NCI-H345 (cell line): ENCODE measurements at regions not wholly inside any gene's neighbourhood (a gene's known extent, or its start where the extent isn't known, plus 50 kb on each side); places are given as distances from the start of the nearest gene placed in this dataset.

Source experiments
- DNase-seq: peaks from one replicate; lab custom pipeline; 2025; lab: John Stamatoyannopoulos, UW

- no peak for DNase-seq
These were observed 363.4 kb downstream of the CDH26 start for GRCh38 chr20:60321601-60322000.

DNA sequence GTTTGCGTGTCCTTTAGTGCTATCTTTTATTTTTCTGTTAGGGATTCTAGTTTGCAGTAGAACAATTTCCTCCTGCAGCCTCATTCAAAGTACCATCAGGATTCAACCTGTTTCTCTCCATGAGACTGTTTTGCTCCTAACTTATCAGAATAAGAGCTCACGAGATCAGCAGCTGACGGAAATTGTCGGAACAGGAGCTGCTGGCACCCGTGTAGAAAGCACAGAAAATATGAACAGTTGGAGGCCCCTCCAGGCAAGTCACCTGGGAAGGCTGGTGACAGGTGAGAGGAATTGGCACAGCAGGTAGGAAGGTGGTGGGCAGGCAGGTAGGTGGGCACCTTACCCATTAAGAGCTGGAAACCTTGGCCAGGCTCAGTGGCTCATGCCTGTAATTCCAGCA lies 368.6 kb downstream of the CDH26 start:
- DNase-seq, result no peak

GRCh38 chr20:60327971-60328660 lies 369.9 kb downstream of the CDH26 start:
- no peak for DNase-seq

DNA sequence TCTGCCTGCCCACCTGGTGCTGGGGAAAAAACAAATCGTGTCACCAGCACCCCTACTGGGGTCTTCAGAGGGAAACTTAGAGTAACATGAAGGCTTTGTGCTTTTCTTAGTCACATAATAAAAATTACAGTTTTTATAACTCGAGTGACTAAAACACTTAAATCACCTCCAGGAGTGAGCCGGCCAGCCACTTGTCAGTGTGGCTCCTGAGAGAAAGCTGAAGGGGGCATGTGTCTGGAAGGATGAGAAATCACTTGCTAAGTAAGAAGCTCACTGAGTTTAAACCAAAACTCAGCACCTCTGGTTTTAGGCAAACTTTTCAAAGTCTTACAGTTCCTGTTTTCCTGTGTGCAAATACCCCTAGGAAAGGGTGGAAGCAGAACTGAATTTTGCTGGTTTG lies 372.2 kb downstream of the CDH26 start:
- DNase-seq, result no peak

DNA sequence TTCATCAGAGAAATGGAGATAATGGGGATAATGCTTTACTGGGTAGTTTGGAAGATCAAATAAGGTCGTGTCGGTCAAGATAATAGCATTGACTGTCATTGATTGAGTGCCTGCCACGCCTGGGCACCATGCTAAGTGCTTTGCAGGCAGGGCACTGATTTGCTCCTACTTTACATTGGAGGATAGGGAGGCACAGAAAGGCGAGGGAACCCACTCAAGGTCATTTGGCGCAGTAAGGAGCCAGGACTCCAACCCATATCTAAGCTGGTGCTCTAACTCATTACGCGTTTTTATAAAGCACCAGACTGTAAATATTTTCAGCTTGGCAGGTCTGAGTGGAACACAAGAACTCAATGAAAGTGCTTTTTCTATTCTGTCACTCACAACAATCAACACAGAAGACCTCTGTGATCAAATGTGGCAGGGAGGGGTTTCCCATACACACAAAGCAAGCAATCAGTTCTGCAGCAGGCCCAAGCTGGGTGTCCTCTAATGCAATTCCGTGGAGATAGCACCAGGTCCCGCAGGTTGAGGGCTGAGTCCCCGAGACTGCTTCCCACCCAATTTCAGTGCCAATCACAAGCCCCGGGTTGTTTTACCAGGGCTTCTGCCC lies 373.6 kb downstream of the CDH26 start:
- no peak for DNase-seq

GRCh38 chr20:60332523-60332922 lies 374.3 kb downstream of the CDH26 start:
- no peak for DNase-seq

GRCh38 chr20:60334911-60335310 lies 376.7 kb downstream of the CDH26 start:
- DNase-seq, result no peak

DNA sequence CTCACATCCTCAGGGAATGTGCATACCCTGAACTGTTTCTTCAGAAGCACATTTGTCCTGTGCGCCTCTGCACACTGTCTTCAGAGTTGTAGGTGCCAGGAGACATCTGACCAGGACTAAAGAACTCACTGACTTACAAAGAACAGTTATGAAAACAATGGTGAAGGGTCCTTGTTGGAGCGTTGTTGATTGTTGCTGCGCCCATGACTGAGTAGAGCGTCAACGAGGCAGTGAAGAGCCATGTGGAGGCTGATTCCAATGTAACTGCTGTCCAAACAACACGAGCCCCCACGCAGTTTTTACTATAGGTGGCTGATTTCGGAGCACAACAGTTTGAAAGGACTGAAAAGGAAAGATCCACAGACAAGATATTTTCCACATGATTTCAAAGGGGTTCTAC lies 380.3 kb downstream of the CDH26 start:
- DNase-seq, result no peak

DNA sequence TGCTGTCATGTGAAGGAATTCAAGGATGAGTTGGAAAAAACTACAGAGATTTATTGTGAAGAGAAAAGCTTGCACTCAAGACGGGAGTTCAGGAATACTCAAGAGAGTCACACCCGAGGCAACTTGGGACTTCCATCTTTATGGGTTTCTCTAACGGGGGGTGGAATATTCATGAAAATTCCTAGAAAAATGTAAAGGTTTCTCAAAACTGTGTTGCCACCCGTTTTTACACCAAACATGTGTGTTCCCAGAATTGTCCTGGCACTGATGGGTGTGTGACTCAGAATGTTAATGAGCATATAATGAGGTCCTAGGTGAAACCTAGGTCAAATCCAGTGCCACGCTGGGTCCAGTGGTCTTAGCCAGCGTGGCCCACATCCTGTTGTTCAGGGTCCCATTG lies 381.5 kb downstream of the CDH26 start:
- DNase-seq, result no peak

DNA sequence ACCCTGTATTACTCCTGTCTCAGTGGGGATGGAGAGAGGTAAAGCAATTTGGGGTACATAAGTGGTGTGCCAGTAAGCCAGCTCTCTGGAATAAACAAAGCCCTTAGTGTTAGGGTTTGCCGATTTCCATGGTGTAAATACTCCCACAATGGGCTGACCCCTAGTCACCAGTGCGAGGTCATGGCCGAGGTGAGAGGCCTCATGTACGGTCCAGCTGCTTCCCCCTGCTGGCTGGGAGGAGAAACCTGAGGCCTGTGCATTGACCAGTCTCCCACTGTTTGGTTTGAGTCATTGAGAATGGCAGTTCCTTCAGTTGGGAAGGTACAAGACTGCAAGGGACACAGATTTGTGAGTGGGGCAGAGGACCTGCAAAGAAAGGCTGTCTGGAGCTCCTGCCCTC lies 382.0 kb downstream of the CDH26 start:
- no peak for DNase-seq

GRCh38 chr20:60341062-60341461 lies 382.8 kb downstream of the CDH26 start:
- DNase-seq, result no peak

- DNase-seq, result no peak
These were observed 386.9 kb downstream of the CDH26 start for GRCh38 chr20:60345106-60345505.

DNA sequence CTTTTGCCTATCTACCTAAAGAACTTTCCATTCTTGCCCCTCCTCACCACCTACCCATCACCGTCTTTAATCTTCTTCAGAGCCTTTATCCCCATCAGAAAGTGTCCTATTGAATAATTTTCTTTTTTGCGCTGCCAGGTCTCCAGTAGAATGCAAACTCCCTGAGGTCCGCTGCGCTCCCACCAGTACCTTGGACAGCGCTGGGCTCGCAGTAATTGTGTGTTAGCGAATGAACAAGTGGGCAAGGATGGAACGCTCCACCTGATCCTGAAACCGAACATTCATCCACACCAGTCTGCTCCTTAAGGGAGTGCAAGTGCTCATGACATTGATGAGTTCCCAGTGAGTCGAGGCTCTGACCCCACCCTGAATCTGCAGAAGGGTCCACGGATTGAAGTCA lies 391.2 kb downstream of the CDH26 start:
- DNase-seq, result no peak

- DNase-seq, result no peak
These were observed 393.8 kb downstream of the CDH26 start for GRCh38 chr20:60352017-60352416.

DNA sequence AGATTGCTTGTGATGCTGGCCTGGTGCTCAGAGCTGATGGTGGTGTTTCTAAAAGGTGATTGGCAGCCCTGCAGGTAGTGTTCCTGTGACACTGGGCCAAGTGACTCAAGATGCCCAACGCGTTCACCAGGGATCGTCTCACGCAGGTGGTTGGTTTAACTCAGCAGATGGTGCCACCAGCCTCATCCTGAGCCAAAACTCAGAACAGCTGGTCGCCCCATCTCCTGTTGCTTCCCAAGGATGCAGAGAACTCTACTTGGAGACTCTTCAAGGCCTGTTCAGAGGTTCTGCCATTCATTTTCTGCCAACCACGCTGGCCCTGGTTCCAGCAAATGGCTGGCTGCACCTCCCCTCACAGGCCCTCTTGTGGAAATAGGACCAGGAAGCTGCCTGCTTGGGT lies 394.4 kb downstream of the CDH26 start:
- no peak for DNase-seq

GRCh38 chr20:60354024-60354580 lies 395.9 kb downstream of the CDH26 start:
- no peak for DNase-seq

GRCh38 chr20:60358101-60358500 lies 399.9 kb downstream of the CDH26 start:
- no peak for DNase-seq

DNA sequence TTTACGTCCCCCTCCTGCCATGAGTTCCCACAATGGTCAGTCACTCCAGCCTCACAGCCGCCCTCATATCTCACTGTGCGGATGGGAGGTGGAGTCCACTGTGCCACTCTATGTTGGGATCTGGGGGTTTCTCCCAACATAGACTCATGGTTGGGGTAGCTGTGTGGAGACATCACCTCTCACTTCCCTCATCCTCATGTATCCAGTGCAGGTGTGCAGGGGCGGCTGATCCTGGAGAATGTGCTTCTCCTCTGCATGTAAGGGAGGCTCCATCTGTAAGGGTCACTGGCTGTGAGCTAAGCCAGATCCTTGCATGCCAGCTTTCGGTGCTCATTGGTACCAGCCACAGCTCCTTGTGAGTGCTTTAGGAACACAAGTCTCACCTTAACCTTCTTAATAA lies 400.8 kb downstream of the CDH26 start:
- no peak for DNase-seq

GRCh38 chr20:60361761-60362395 lies 403.7 kb downstream of the CDH26 start:
- DNase-seq, result no peak

DNA sequence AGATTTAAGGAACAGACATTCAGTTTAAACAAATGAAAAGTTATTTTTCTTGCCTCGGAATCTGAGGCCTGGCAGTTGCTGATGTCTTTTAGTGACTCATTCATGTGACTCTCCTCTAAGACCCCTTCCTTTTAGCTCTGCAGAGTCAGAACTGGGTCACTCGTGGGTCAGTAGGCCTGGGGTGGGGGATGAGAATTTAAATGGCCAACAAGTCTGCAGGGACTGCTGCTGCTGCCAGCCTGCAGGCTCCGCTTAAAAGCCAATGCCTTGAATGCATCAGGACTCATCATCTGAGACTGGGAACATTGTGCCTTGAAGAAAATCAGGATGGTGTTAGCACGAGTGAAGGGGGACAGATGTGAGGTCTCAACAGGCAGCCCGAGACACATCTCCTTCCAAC lies 404.3 kb downstream of the CDH26 start:
- no peak for DNase-seq

DNA sequence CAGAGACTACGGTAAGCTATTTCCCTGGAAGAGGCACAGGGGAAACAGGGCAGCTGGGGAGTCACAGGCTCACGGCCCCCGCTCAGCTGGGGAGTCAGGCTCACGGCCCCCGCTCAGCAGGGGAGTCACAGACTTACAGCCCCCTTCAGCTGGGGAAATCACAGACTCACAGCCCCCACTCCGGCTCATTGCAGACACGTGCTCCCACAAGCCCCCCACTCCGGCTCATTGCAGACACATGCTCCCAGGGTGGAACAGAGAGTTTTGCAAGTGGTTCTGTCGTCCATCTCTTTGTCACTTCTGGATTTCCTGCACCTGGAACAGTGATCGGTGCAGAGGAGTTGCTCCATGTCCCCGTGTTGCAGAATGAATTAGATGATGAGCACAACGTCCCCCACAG lies 405.5 kb downstream of the CDH26 start:
- no peak for DNase-seq

DNA sequence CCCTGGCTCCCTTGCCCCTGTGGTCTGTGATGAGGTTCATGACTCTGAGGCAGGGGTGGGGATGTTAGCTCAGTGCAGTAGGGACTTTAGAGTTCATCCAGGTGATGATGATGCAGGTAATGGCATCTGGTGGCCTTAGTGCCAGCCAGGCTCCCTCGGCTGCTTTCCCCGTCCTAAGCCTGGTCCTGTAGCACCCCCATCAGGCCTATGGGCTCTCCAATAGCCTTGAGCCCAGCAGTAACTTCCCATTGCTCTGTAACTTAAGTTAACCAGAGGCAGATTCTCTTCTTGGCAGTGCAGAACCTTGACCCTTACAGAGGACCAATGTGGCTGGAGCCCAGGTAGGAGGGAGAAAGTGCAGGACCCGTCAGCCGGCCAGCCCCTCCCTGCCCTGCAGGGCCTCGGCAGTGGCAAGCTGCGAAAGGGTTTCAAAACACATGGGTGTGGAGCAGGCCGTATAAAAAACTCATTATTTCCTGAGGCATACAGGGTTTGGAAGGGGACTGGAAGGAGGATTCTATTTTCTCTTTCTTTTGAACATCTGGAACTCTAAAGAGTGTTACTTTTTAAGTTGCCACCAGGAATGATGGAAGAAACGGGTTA lies 406.9 kb downstream of the CDH26 start:
- DNase-seq, result no peak

DNA sequence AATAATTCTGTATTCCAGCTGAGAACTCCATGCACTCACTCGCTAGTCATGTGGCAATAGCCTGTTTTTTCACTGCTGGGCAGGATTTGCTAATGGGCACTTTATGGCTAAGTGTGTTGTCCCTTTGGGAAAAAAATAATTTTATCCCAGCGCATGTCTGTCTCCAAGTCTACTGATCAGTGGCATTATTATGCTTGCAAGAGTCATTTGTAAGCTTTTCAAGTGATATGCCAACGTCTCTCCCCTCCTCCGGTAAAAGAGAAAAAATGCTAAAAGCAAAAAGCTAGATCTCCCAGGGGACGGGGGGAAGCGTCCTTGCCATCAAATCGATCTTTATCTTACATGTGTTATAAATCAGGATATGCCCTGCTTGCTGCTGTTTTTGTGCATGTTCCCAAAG lies 407.7 kb downstream of the CDH26 start:
- no peak for DNase-seq
